AG08396 (cell line): ENCODE measurements at regions not wholly inside any gene's neighbourhood (a gene's known extent, or its start where the extent isn't known, plus 50 kb on each side); places are given as distances from the start of the nearest gene placed in this dataset.
"Not testable (repeated sequence)": the region's sequence is repeated elsewhere in the genome, so short reads cannot be mapped to it uniquely, and the experiment has no call there.

Experiments
- DNase-seq: peaks from one replicate; pipeline ENCODE4 v3.0.0; 2012; ENCODE audit warnings: low spot score, mixed read lengths

DNA sequence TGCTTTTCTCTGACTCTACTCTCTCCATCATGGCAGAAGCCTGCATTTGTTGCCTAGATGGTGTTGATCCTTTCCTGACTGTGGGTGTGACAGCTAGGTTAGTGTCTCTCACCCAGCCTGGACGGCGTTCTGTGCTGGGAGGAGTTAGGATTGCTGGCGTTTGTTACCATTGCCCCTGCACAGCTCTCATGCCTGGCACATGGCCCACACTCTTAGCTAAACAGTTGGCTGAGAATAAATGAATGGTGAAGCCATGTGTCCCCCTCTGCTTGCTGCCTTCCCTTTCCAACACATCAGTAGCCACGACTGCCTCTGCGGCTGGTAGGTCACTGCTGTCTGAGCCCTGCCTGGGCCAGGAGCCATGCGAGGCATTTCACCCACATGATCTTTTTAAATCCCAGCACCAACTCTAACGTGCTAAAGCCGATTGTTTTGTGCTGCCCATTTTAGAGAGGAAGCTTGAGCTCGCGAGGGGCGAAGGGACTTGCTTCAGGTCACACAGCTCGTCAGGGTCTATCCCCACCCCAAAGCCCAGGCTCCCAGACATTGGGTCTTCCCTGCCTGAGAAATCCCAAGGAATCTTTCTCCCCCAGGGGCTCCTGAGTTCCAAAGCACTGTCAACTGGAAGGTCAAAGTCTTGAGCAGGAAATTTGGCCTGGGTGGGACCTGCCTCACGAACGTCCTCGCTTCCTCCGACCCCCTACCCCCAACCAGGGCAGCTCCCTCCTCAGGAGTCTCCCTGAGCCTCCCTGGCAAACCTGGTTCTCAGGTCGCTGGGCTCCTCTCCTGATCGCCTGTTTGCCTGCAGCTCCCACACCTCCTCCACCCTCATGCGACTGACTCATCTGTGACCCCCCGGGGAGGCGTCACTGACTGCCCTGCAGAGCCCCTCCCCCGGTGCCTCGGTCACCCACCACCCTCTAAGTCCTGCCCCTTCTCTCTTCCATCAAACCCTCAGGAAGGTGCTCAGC, 271.7 kb upstream of the C1orf174 start:
- peak; percentile 2 for DNase-seq

DNA sequence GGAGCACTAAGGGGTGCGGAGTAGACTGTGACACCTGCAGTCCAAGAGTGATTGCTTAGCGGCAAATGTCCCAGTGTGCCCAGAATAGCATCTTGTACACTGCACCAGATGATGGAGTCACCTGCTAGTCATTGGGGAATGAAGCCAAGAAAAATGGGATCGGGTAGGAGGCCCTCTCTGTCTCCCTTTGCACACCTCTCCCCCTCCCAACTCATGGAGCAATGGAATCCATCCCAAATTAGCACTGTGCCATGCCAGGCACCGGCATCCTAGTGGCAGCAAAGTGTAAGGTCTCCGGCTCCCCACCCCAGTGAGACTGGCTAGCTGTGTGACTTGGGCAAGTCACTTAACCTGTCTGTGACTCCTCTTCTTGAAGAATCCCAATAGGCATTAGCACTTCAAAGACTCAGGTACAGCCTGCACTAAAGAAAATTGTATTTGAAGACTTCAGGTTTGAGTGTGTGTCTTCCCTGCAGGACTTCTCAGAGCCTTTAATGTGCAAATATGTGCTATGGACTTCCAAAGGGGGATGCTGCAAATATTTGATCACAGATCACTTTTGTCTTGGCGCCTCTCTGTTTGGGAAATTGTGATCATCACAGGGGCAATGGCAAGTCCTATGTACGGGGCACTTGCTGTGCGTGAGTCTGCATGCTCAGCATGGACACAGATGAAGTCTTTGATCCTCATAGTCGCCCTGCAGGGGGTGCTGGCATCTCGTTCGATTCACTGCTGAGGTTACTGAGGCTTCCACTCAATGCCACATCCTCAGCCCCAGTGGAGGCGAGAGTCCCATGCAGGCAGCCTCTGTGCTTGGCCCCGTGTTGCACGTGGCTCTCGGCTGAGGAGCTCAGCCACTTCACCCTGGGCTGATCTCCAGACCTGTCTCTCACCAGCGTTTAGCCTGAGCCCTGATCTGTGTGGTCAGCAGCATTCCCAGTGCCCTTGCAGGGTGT, 272.9 kb upstream of the C1orf174 start:
- DNase-seq: peak; percentile 2

DNA sequence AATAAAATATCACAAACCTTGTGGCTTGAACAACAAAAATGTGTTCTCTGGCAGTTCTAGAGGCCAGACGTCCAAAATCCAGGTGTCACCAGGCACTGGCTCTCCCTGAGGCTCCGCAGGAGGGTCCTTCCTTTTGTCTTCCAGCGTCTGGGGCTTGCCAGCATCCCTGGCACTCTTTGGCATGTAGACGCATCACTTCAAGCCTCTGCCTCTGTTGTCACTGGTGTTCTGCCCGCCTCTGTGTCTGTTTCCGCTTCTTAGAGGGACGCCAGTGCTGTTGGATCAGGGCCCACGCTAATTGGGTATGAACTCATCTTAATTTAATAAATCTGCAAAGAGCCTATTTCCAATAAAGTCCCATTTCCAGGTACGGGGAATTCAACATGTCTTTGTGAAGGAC, 273.7 kb upstream of the C1orf174 start:
- no peak for DNase-seq

DNA sequence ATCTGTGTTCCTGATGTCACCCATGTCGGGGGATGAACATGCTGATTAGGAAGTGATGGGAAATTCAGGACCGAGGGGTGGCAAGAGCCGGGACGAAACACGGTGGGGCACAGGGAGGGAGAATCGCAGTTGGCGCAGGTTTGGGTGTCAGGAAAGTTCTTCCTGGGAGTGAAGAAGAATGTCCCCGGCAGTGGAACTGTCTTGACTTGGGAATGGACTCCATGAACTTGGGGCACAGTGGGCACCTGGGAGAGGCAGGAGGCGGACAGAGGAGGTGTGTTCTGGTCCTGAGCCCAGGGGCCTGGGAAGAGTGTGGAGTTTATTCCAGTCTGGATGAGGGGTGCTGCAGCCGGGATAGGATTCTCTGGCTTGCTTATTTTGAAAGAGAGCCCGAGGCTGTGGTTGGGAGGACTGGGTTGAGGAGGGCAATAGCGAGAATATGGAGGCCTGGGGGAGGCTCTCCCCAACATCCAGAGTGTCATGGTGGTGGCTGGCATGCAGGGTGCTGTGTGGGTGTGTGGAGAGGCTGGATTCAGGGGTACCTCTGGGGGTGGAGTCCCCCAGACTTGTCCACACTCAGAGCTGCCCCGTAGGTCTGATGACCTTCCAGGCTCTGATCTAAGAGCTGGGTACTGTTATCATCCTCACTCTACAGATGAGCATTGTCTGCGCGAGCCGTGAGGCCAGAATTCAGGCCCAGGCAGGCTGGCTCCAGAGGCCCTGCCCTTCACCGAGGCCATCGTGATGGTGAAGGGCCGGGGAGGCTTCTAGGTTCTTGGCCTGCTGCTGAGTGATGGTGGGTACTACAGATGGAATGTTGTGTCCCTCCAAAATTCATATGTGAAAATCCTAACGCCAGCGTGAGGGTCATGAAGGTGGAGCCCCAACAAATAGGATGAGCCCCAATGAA, 274.5 kb upstream of the C1orf174 start:
- DNase-seq: peak; percentile 3

DNA sequence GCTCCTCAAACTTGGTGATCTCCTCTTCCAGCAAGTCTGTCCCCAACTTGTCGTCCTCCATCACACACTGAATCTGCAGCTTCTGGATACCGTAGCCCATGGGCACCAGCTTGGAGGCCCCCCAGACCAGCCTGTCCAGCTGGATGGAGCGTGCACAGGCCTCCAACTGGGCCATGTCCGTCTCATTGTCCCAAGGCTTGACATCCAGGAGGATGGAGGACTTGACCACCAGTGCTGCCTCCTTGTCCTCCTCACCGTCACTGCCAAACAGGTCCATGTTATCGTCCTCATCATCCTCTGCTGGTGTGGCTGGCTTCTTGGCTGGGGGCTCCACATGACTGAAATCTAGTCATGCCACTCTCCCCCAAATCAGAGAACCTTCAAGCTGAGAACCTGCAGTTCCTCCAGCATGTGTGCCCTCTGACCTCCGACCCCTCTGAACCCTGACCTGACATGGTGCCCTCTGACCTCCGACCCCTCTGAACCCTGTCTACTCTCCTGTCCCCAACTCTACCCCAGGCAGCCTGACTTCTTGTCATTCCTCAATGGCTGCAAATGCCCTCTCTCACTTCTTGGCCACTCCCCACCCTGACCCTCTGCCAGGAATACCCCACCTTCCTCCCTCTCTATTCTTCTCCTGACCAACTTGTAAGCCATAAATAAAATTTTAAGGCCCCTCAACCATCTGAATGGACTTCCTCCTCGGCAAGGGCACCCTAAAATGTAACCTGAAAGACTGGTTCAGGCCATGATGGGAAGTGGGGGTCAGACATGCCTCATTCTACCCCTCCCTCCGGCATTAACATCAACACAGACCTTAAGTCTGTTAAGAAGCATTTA, 275.7 kb upstream of the C1orf174 start:
- DNase-seq: peak; percentile 1

DNA sequence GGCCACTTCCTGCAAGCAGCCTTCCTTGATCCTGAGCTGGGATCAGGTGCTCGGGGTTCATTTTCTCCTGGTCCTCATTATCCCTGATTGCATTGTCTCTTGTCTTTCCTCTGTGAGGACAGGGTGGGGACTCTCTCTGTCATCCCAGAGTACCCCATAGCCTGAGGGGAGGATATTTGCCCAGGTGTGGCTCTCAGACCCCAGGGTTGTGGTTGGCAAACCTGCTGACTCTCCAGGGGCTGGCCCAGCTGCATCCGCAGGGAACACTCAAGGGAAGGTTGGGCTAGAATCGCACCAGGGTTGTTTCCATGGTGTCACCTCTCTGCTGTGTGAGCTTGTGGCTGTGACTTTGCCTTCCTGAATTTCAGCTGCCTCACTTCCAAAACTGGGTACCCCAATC, 276.8 kb upstream of the C1orf174 start:
- no peak for DNase-seq

DNA sequence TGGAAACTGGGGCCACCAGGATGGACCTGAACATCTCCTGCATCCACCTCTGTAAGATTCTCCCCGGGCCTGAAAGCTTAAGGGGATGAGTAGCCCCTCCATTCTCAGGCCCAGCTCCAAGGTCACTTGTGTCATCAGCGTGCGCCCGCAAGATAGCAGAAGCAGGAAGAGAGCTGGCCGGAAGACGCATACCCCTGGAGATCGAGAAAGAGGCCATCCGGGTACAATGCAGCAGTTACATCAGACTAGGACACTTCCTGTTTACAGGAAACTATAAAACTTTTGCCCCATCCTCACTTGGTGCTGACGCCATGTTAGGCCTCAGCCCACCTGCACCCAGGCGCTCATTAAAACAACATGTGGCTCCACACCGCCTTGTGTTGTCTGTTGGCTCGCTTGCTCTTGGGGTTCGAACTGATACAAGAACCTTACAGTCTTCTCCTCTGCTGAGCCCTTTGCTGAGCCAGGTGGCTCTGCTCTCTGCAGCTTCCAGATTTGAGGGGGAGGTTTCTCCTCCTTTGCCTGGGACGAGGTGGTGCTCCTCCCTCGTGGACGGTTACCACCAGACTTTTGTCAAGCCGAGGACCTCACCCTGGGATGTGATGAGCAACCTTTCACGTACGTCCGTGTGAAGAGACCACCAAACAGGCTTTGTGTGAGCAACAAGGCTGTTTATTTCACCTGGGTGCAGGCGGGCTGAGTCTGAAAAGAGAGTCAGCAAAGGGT, 277.5 kb upstream of the C1orf174 start:
- DNase-seq: no peak

DNA sequence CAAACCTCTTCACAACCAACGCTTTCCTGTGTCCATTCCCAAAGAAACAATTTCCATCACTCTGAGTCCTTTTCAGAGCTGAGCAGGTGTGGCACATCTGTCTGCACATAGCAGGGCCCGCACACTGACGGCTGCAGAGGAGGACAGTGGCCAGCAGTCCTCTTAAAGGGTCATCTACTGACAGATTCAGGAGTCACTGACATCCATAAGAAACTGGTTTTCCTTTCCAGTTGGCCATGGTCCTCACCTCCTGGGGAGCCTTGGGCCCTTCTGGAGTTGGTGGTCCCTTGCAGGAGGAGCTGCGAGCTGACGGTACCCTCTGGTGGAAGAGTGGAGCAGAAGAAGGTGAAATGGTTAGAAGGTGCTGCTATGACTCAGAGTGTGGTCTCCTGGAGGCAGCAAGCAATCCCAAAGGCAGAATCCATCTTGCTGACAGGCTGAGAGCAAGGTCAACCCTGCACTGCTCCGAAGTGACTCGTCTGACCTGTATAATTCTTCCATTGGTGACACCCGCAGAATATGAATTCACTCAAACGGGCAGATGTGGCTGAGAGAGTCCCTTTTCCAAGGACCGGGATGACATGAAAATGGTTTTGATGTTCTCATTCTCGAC, 278.5 kb upstream of the C1orf174 start:
- DNase-seq: no peak

DNA sequence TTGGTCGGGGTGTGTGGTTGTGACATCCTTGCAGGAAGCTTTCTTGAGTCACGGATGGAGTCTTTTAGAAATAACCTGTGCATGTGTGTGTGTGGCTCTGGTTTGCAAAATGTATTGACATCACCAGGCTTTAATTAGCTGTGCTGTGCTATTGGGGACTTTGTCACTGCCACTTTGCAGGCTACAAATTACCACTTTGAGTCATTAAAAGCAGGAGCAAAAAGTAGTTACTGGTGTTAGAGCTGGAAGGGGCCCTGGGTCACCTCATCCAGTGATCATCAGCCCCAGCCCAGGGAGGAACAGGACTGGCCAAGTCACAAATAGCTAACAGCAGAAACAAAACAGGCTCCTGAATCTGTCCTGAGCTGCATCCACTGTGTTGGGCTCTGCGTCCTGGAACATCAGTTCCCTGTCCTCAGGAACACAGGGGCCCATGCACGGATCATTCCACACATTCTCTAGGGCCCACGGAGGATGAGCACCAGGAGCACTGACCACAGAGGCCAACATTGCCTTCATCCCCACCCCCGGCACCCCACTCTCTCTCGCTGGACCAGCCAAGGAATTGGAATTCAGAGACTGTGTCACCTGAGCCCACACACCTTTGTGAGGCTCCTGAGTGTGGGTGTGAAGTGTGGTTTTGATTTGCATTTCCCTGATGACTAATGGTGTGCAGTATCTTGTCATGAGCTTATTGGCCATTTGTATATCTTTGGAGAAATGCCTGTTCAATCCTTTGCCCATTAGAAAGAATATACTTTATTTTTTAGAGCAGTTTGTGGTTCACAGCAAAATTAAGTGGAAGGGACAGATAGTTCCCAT, 280.1 kb upstream of the C1orf174 start:
- no peak for DNase-seq

DNA sequence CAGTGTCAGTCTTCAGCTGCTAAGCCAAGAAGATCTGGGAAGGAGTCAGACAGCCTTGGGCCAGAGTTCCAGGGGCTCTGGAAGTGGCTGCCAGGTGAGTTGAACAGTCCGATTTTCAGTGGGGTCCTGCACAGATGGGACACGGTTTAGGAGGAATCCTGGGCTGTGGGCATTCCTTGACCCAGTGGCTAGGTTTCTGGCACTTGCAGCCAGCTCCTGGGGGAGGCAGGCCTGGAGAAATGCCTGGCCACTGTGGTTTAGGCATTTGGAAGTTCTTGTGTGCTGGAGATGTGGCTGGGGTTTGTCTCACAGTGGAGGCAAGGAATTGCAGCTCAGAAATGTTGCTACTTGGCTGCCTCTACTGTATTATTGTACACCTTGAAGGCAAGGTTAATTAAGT, 286.4 kb upstream of the C1orf174 start:
- DNase-seq: not testable (repeated sequence)

DNA sequence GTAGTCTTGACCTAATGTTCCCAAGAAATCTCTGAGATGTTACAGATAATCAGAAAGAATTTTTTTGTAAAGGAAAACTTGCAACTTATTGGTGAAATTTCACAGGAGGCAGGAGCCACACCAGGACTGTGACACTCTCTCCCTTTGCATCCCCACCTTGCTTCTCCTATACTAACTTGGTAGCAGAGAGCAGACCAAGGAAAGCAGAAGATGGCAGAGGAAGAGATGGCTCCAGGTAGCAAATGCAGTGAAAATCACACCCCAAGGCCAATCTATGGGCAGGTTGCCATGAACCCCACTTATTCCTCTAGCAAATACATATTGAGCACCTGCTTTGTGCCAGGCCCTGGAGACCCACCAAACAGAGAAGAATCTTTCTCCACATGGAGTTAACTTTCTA, 303.4 kb upstream of the C1orf174 start:
- no peak for DNase-seq

DNA sequence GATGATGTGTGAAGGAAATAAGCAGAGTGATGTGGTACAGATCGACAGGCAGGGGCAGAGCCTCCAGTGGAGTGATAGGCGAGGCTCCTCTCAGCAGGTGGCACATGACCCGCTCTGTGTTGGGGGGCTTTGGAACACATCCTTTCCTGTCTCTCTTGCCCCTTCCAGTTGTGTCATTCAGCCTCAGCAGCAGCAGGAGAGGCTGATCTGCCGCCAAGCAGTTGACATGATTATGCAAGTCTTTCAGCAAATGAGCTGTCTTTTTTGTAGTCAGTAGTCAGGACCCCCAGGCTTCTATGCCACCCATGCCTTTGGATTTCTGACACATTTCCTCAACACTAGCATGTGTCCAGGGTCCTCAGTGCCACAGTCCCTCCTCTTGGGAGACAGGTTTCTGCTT, 307.1 kb upstream of the C1orf174 start:
- no peak for DNase-seq

DNA sequence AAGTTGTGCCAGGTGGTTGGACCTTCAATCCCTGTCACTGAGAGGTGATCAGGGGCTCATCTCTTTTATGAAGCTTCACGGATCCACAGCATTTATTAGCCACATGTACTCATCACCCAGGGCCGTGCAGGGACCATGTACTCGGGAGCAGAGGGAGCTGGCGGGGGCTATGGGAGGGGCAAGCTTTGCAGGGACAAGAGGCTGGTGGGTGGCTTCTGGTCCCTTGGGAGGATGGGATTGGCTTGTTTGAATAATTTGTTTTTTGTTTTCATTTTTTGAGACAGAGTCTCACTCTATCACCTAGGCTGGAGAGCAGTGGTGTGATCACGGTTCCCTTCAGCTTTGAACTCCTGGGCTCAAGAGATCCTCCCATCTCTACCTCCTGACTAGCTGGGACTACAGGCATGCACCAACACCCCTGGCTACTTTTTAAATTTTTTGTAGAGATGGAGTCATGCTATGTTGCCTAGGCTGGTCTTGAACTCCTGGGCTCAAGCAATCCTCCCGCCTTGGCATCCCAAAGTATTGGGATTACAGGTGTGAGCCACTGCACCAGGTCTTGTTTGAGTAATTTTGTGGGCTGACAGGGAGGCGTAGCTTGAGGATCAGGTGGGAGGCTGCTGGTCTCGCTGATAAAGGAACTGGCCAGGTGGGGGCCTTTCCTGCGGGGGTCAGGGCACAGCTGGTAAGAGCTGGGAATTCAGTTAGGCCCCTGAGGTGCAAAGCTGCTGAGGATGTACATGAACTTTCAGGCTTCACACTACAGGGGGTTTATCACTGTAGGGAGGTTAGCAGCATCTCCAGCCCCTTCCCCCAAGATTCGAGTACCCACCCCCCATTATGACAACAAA, 308.0 kb upstream of the C1orf174 start:
- DNase-seq: no peak

DNA sequence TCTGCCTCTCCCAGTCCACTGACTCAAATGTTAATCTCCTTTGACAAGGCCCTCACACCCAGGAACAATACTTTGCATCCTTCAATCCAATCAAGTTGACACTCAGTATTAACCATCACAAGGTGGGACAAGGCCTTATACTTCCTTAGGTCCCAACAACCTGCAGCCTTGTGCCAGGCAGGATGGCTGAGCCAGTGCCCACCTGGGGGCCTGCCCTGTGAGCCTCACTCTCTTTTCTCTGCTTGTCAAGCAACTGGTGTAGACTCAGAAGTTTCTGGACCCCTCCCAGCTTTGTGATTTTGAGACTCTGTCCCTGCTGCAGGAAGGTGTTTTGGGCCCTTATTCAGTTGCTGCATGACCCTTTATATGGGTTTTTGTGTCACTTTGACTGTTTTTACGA, 310.0 kb upstream of the C1orf174 start:
- no peak for DNase-seq

DNA sequence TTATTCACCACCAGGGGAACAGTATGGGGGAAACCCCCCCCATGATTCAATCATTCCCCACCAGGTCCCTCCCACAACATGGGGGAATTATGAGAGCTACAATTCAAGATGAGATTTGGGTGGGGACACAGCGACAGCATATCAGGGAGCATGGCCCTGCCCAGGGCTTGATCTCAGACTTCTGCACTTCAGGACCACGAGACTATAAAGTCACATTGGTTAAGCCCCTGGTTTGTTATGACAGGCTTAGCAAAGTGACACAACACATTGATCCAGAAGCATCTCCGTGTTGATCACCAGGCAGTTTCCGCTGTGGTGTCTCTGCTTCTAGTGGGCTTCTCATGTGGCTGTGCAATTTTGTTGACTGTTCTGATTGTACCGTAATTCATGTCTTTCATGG, 312.7 kb upstream of the C1orf174 start:
- DNase-seq: no peak

DNA sequence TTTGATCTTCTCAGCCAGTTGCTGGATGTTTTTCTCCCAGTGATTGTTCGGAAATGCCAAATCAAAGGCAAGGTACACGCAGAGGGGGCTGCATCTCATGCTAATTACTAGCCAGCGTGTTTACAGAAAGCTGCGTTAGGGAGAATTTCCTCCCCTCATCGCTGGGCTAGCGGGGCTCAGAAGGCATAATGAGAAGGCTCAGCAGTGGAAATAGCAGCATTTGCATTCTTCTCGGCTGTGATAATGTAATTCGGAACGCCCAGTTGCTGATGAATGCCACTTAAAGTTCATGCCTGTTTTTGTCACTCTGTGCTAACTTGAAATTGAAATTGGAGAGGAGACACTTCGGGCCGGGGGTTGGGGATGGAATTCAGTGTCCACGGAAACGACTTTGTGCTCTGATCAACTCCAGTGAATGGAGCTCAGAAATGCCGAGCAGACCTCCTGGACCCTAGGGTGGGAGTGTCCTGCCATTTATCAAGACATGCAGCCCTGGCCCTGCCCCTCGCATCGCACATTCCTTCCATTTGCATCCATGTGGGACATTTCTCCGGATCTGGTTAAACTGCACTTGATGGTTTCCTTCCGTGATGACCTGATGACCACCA, 313.4 kb upstream of the C1orf174 start:
- DNase-seq: no peak

DNA sequence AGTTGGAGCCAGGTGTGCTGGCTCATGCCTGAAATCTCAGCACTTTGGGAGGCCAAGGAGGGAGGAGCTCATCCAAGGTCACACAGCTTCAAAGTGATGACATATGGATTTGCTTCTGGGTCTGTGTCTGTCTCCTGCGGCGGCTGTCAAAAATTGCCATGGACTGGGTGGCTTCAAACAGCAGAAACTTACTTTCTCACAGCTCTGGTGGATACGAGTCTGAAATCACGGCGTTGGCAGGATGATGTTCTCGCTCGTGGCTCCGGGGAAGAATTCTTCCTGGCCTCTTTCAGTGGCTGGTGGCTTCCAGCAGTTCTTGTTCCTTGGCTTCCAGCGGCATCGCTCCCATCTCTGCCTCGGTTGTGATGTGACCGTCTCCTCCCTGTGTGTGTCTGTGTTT, 314.8 kb upstream of the C1orf174 start:
- DNase-seq: no peak
